IMR-90 (cell line): ENCODE measurements at regions not wholly inside any gene's neighbourhood (a gene's known extent, or its start where the extent isn't known, plus 50 kb on each side); places are given as distances from the start of the nearest gene placed in this dataset.

Source experiments
- CEBPB ChIP-seq: IDR thresholded peaks from 2 replicates; pipeline ENCODE4 v1.6.1; 2012; ENCODE audit warnings: low read depth, low read length, improper control_type of control experiment
- POLR2A ChIP-seq: IDR thresholded peaks from 2 replicates; pipeline ENCODE4 v1.6.1; 2012; ENCODE audit warnings: mild to moderate bottlenecking, low read depth, low read length
- RAD21 ChIP-seq: IDR thresholded peaks from 2 replicates; pipeline ENCODE4 v1.6.1; 2012; ENCODE audit warnings: low read length, improper control_type of control experiment
- TF ChIP-seq, protein P1 (sequence below): conservative IDR thresholded peaks from 2 replicates; pipeline ENCODE4 v1.5.1; 2012; ENCODE audit warnings: mild to moderate bottlenecking, low read depth, low read length, improper control_type of control experiment
- TF ChIP-seq, protein P2 (sequence below): fragments of 150-350 bp; IDR thresholded peaks from 2 replicates; pipeline ENCODE4 v1.6.1; 2017; ENCODE audit warnings: mild to moderate bottlenecking, antibody characterized with exemption, low read length, low read depth

- TF ChIP-seq, protein P1, sequence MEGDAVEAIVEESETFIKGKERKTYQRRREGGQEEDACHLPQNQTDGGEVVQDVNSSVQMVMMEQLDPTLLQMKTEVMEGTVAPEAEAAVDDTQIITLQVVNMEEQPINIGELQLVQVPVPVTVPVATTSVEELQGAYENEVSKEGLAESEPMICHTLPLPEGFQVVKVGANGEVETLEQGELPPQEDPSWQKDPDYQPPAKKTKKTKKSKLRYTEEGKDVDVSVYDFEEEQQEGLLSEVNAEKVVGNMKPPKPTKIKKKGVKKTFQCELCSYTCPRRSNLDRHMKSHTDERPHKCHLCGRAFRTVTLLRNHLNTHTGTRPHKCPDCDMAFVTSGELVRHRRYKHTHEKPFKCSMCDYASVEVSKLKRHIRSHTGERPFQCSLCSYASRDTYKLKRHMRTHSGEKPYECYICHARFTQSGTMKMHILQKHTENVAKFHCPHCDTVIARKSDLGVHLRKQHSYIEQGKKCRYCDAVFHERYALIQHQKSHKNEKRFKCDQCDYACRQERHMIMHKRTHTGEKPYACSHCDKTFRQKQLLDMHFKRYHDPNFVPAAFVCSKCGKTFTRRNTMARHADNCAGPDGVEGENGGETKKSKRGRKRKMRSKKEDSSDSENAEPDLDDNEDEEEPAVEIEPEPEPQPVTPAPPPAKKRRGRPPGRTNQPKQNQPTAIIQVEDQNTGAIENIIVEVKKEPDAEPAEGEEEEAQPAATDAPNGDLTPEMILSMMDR, result no peak
- TF ChIP-seq CEBPB, result no peak
- no peak for TF ChIP-seq POLR2A
- no peak for TF ChIP-seq RAD21
- TF ChIP-seq, protein P2, sequence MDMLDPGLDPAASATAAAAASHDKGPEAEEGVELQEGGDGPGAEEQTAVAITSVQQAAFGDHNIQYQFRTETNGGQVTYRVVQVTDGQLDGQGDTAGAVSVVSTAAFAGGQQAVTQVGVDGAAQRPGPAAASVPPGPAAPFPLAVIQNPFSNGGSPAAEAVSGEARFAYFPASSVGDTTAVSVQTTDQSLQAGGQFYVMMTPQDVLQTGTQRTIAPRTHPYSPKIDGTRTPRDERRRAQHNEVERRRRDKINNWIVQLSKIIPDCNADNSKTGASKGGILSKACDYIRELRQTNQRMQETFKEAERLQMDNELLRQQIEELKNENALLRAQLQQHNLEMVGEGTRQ, result no peak
These were observed 613.4 kb upstream of the ATP2B1 start for GRCh38 chr12:90322006-90322405.
